ENCODE measurements at regions not wholly inside any gene's neighbourhood (a gene's known extent, or its start where the extent isn't known, plus 50 kb on each side); places are given as distances from the start of the nearest gene placed in this dataset.

- no peaks in the 10 kb centered on the region for H3K4me1 Mint-ChIP-seq (ENCODE audit: low read depth, unreplicated experiment)
- H3K9me3 Mint-ChIP-seq (ENCODE audit: unreplicated experiment), result no peaks in the 10 kb centered on the region
- H3K36me3 Mint-ChIP-seq (ENCODE audit: unreplicated experiment), result no peaks in the 10 kb centered on the region
- no peak overlapping the region for H3K27ac Mint-ChIP-seq (ENCODE audit: unreplicated experiment)
- TF ChIP-seq, protein P1, sequence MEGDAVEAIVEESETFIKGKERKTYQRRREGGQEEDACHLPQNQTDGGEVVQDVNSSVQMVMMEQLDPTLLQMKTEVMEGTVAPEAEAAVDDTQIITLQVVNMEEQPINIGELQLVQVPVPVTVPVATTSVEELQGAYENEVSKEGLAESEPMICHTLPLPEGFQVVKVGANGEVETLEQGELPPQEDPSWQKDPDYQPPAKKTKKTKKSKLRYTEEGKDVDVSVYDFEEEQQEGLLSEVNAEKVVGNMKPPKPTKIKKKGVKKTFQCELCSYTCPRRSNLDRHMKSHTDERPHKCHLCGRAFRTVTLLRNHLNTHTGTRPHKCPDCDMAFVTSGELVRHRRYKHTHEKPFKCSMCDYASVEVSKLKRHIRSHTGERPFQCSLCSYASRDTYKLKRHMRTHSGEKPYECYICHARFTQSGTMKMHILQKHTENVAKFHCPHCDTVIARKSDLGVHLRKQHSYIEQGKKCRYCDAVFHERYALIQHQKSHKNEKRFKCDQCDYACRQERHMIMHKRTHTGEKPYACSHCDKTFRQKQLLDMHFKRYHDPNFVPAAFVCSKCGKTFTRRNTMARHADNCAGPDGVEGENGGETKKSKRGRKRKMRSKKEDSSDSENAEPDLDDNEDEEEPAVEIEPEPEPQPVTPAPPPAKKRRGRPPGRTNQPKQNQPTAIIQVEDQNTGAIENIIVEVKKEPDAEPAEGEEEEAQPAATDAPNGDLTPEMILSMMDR (IDR thresholded peaks at IDR 0.05; ENCODE audit: partially characterized antibody, unreplicated experiment), result no peak
- no peak for DNase-seq
- H3K27me3 Mint-ChIP-seq (ENCODE audit: unreplicated experiment), result no peaks in the 10 kb centered on the region
- no peak overlapping the region for H3K4me3 Mint-ChIP-seq (ENCODE audit: unreplicated experiment)
Measured at GRCh38 chrY:12651095-12651494, 49.9 kb upstream of the USP9Y start.

Data from glutamatergic neuron (in vitro differentiated cells).